Fibroblast of skin of left biceps (primary cell): ENCODE measurements at regions not wholly inside any gene's neighbourhood (a gene's known extent, or its start where the extent isn't known, plus 50 kb on each side); places are given as distances from the start of the nearest gene placed in this dataset.

Source experiments
- DNase-seq, 2 experiments: peaks; one replicate each; pipeline ENCODE4 v3.0.0-alpha.2; 2013; ENCODE audit warnings: low read depth in 2 of 2

DNA sequence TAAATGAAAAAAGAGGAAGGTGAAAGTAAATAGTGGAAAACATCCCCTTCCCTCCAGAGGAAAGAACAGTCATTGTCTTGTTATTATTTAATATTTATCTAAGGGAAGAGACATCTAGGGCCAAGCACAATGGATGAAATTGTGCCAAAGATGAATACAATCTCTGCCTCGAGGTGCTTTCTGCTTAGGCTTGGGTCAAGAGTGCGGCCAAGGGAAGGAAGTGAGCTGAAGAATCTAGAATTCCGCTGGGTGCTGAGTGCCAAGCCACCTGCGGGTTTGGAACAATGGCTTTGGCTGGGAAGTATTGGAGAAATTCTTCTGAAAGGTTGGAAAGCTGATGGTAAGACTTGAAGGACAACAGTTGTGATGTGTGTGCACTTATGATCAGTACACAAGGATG lies 531.3 kb upstream of the FZD8 start:
- no peak for DNase-seq

DNA sequence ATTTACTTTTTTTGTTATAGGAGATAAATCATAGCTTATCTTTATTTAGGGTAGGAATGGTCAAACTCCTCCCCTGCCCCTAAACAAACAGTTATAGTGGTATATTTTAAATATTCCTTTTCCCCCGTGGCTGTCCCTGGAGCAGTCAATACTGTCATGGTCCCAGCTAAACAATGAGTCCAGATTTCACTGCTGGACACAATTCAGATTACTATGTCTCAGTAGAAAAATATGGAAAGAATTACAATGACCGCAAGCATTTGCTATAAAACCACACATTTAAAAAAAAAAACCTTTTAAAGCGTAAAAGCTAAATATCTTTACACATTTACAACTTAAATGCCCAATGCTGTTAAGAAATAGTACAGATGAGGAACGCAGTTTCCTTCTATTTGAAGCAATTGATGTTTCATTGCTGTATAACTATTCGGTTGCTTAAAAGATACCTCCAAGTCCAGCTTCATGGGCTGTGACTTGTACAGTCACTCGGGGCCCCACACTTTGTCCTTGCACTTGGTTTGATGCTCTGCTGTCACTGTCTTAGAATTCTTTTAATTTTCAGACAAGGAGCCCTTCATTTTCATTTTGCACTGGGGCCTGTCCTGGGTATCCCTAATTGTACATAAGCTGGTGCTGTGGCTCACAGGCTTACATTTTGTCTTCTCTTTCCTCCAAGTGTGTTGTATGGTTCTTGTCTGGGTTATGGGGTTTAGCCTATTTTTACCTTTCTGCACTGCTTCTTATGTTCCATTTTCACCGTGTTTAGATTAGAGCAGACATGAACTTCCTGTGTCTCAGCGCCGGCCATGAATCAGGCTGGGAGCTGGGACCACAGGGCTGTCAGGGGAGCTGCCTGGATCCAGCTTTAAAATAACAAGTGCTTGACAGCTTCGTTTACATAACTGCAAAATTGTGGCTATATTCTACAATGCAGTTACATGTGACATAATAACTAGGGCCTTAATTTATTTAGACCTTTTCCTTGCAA lies 530.2 kb upstream of the FZD8 start:
- DNase-seq = peak; percentile 39 to 45

DNA sequence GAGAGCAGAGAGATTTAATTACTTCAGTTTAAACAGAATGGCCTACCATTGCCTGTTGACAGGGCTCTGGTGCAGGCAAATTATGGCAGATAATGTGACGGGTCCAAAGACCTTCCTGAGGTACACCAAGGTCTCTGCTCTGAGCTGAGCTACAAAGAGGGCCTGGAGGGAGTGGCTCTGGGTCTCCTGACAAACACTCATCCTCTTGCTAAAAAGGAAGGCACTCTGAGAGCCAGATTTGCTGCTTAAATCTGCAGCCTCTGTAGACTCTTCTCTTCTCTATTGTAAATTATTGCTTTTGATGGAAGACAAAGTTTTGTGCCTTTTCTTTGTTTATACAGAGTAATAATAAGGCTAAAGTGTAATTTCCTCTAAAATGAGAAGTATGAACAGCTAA lies 529.5 kb upstream of the FZD8 start:
- DNase-seq = no peak

DNA sequence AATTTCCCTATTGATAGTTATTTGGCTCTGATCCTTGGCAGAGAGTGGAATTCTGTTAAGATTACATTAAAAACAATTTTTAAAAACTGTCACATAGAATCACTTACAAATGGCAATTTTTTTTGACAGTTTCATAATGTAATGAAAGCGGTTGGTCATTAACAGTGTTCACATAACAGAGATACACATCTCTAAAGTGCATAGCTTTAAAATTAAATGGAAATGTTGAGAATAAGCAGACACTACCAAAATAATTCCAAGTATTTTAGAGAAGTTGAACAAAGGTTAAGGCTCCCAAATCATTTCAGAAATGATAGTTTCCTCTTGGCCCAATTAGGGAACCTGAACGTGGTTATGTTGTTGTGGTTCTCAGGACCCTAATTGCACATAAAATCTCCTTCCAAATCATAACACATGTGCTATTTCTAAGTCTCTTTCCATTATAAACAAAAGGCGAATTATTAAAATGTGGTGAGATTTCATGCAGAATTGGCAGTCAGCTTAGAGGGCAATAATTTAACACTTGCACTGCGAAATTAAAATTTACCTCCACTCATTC lies 528.9 kb upstream of the FZD8 start:
- DNase-seq = no peak

- DNase-seq = no peak
These were observed 528.1 kb upstream of the FZD8 start for GRCh38 chr10:36170142-36170719.

DNA sequence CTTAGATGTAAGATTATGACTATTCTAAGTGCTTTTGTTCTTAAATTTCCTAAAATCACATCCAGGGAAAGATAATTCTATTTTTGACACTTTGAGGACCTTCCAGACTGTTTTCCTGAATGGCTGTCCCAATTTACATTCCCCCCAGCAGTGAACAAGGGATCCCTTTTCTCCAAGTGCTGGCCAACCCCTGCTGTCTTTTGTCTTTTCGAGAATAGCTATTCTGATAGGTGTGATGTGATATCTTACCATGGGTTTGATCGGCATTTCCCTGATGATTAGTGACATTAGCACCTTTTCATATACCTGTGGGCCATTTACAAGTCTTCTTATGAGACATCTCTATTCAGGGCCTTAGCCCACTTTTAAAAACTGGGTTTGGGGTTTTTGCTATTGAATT lies 526.7 kb upstream of the FZD8 start:
- no peak for DNase-seq

DNA sequence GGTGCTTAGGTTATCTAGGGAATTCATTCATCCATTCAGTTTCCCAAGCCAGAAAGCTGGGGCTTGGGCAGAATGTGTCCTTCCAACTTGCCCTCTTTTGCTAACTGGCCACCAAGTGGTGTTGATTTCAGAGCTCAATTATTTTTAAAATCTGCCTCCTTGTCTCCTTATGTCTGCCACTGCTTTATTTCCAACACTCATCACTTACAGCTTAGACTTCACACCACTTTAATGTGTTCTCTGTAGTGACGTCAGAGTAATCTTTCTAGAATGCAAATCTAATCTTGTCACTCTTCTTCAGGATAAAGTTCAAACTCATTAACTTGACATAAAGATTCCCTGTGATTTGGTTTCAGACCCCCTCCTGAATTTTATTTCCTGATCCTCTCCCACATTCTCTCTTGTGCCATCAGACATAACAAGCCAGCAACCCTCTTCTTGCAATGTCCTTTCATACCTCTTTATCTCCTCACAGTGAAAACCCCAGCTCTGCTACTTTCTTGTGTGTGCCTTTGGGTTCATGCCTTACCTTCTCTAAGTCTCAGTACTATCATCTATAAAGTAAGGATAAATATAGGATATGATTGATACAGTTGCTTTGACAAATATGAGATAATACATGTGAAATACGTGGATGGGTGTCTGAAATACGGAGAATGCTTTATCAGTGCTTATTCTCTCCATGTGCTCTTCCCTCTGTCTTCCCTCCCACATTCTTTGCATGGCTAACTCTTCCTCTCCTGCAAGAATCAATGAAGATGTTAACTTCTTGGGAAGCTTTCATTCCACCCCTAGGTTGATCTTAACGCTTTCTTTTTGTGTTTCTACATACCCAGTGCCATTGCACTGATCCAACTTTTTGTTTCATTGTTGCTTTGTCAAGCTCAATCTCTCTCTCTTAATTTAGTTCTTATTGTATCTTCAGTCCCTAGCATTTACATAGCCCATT lies 522.7 kb upstream of the FZD8 start:
- no peak for DNase-seq

DNA sequence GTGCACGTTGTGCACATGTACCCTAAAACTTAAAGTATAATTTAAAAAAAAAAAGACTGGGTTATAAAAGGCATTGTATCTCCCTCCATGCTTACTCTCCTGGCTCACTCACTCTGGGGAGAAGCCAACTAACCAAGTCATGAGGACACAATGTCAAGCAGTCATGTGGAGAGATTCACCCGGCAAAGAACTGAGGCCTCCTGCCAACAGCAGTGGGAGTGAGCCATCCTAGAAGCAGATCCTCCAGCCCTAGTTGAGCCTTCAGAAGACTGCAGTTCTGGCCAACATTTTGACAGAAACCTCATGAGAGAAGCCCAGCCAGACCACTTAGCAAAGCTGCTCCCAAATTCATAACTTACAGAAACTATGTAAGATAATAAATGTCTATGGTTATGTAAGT lies 521.7 kb upstream of the FZD8 start:
- DNase-seq = no peak

GRCh38 chr10:36157486-36157885 lies 515.4 kb upstream of the FZD8 start:
- no peak for DNase-seq

- DNase-seq = no peak
These were observed 506.1 kb upstream of the FZD8 start for GRCh38 chr10:36148207-36148606.

DNA sequence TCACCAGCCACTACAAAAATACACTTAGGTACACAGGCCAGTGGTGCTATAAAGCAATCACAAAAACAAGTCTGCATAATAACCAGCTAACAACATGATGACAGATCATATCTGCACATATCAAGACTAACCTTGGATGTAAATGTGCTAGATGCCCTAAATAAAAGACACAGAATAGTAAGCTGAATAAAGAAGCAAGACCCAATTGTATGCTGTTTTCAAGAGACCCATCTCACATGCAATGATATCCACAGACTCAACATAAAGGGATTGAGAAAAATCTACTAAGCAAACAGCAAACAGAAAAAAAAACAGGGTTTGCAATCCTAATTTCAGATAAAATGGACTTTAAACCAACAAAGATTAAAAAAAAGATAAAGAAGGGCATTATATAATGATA lies 505.4 kb upstream of the FZD8 start:
- no peak for DNase-seq

- DNase-seq = no peak
These were observed 499.9 kb upstream of the FZD8 start for GRCh38 chr10:36141856-36142560.

DNA sequence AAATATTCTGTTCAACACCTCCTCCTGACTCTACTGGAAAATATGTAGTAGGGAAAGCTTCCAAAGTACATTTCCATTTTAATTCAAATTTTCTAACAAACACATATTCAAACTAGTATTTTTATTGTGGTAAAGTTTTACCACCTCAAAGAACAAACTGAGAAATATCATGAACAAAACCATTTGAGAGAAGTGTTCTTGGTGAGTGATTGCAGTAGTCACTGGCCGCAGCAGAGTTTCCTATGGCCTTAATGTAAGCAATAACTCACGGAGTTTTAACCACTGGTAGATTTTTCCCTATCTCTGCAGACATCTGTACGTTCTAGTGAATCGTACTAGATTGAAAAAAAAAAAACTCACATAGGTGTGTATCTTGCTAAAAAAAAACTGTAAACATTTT lies 487.0 kb upstream of the FZD8 start:
- DNase-seq = no peak

- no peak for DNase-seq
These were observed 484.0 kb upstream of the FZD8 start for GRCh38 chr10:36126076-36126475.

GRCh38 chr10:36119455-36119854 lies 477.4 kb upstream of the FZD8 start:
- DNase-seq = no peak

DNA sequence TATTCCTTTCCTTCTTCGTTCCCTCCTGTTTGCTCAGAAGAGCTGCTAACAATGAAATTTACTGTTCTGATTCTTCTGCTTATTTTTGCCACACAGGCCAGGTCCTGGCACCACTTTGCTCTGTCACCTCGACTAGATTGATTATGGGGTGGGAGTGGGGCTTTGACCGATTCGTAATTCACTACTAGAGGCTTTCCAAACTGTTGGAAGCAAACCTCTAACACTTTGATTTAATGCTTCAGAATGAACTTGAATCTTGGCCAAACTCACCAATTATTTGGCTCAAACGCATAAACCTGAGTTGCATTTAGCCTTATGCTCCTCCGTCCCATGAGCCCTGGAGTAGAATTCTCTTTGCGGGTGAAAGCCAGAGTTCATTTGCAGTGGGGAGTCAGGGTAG lies 476.2 kb upstream of the FZD8 start:
- no peak for DNase-seq

GRCh38 chr10:36117890-36118289 lies 475.8 kb upstream of the FZD8 start:
- no peak for DNase-seq

GRCh38 chr10:36117231-36117630 lies 475.1 kb upstream of the FZD8 start:
- DNase-seq = no peak

DNA sequence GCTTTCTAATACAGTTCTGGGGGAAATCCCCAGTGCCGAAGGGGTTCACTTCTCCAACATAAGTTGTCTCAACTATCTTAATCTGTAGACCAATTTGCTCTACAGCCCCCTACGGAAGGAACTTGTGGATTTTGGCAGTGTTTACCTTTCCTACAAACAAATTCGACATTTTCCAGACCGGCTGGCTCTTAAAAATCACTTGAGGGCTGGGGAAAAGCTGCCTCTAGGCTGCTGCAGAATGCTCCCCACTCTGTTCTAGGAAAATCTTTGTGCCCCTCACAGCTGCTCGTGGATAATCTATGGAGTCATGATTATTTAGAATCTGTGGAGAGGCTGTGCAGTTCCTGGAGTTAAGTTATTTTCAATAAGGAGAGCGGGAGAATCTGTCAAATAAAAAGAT lies 474.6 kb upstream of the FZD8 start:
- no peak for DNase-seq

DNA sequence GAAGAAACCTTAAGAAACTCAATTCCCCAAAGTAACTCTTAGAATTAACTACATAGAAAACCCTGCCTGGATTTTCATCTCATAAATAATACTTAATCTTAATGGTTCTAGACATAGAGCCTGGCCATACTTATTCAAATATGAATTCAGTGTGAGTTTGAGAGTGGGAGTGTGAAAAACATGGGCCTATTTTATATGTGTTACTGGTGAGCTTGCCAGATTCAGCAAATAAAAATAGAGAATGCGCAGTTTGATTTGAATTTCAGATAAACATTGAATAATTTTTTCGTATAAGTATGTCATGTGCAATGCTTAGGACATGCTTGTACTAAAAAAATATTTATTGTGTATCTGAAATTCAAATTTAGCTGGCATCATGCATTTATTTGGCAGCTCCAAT lies 473.9 kb upstream of the FZD8 start:
- DNase-seq = no peak

DNA sequence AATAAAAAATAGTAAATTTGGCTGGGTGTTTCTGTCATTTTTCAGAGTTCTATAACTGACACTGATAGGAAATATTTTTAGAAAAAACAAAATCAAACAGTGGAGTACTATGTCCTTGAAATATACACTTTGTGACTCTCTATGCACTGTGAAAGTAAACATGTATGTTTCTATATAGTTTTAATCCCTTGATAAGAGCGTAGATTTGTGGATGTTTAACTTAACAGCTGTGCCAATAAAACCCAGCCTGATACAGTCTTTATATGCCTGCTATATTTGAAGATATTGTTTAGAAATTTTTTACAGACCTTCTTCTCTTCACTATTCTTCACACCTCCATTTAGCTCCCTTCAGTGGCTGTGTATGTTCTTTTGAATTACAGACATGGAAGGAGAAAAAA lies 473.3 kb upstream of the FZD8 start:
- DNase-seq = no peak
